ENCODE measurements at regions not wholly inside any gene's neighbourhood (a gene's known extent, or its start where the extent isn't known, plus 50 kb on each side); places are given as distances from the start of the nearest gene placed in this dataset.

DNA sequence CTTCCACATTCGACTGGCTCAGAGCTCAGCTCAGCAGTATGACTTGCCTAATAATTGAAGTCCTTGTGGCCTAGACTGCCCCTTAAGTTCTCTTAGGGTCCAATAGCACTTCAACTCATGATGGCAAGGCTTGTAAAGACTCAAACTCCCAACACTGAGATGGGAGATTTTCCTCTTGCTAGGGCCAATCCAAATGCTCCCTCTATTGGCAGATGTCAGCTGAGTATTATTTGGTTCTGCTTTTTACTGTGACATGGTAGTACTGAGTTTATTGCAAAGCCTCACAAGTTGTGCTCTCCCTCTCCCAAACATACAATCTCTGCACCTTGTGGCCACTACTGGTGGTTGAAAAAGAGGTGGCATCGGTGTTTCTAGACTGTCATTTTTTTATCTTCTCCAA is 164.2 kb downstream of the ALG10 start:
- TF ChIP-seq CTCF (IDR thresholded peaks at IDR 0.05) (no peak), POLR2A (IDR thresholded peaks at IDR 0.05) (no peak)
